ENCODE measurements at regions not wholly inside any gene's neighbourhood (a gene's known extent, or its start where the extent isn't known, plus 50 kb on each side); places are given as distances from the start of the nearest gene placed in this dataset.

DNA sequence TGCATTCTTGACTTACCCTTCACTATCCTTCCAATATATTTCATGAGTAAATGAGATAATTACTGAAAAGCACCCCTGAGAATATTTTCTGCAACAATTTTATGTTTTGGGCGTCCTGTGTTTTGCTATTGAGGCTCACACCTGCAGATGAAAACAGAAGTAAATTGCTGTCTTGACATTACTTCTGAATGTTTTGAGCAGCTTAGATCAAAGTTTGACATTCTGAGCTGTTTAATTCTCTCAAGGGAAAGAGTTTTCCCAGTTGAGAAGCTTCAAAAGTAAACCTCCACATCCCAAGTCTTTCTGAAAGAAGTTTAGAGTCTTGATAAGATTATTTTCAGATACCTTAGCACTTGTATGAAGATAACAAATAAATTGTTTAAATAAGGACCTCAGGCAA lies 1667.2 kb upstream of the SLC10A2 start:
- Histone ChIP-seq H3K9ac (ENCODE audit: low read depth, low read length) (no peak overlapping the region), H3K27ac (ENCODE audit: insufficient read depth, low read length) (no peak overlapping the region), H2BK20ac (ENCODE audit: low read depth, low read length) (no peak overlapping the region), H4K5ac (ENCODE audit: low read depth, low read length) (no peak overlapping the region), H2AK9ac (replicated peaks; ENCODE audit: low read depth, low read length, poor library complexity) (no peak overlapping the region), H3K4ac (ENCODE audit: low read depth, low read length) (no peak overlapping the region), H2BK5ac (ENCODE audit: low read depth, low read length, poor library complexity, severe bottlenecking) (no peak overlapping the region), H3K79me1 (ENCODE audit: low read depth in 1 of 2, low read length in 2 of 2) (no peaks in the 10 kb centered on the region), H2AFZ (replicated peaks; ENCODE audit: low read length, poor library complexity) (no peak overlapping the region), H2BK15ac (ENCODE audit: low read depth, low read length) (no peak overlapping the region), H3K27me3 (ENCODE audit: control insufficient read depth, insufficient read depth, low read length) (no peaks in the 10 kb centered on the region), H3K18ac (ENCODE audit: low read depth, low read length) (no peak overlapping the region), H2BK120ac (ENCODE audit: low read depth, low read length) (no peak overlapping the region), H2AK5ac (ENCODE audit: low read depth, low read length) (no peak overlapping the region), H3K9me3 (ENCODE audit: control insufficient read depth, insufficient read depth, low read length) (no peaks in the 10 kb centered on the region; the same call in 1 of the 2 replicates), H3K9me1 (ENCODE audit: insufficient read depth, low read length) (no peaks in the 10 kb centered on the region), H4K20me1 (ENCODE audit: insufficient read depth, low read length) (no peaks in the 10 kb centered on the region), H4K91ac (ENCODE audit: insufficient read depth, low read depth, low read length) (no peak overlapping the region), H3K4me1 (ENCODE audit: control insufficient read depth, insufficient read depth, low read length) (no peaks in the 10 kb centered on the region), H4K8ac (ENCODE audit: low read depth in 2 of 2, low read length in 2 of 2) (no peak overlapping the region), H3K23ac (ENCODE audit: low read depth, low read length) (no peak overlapping the region), H3K4me2 (ENCODE audit: low read depth, low read length) (no peak overlapping the region), H3K36me3 (ENCODE audit: control insufficient read depth, insufficient read depth, low read length) (no peaks in the 10 kb centered on the region), H3K4me3 (ENCODE audit: insufficient read depth, low read depth, low read length) (no peak overlapping the region), H3K56ac (ENCODE audit: extremely low read depth, insufficient read depth, low read length) (no peak overlapping the region), H3K14ac (replicated peaks; ENCODE audit: low read depth, low read length) (no peak overlapping the region)
- TF ChIP-seq RAD21 (IDR thresholded peaks at IDR 0.05; ENCODE audit: low read length) (no peak), MAFK (IDR thresholded peaks at IDR 0.05; ENCODE audit: low read depth, low read length) (no peak), MXI1 (IDR thresholded peaks at IDR 0.05; ENCODE audit: borderline replicate concordance, low read depth, low read length) (no peak), CHD1 (IDR thresholded peaks at IDR 0.05; ENCODE audit: low read depth, low read length) (no peak), CEBPB (IDR thresholded peaks at IDR 0.05; ENCODE audit: low read depth, low read length) (no peak), SMC3 (IDR thresholded peaks at IDR 0.05; ENCODE audit: low read depth, low read length) (no peak), NFE2L2 (IDR thresholded peaks at IDR 0.05; ENCODE audit: low read depth, low read length) (no peak), RFX5 (IDR thresholded peaks at IDR 0.05; ENCODE audit: low read depth, low read length) (no peak), POLR2A (IDR thresholded peaks at IDR 0.05; ENCODE audit: low read depth, low read length) (no peak), MAZ (IDR thresholded peaks at IDR 0.05; ENCODE audit: borderline replicate concordance, low read depth, low read length) (no peak)
- TF ChIP-seq, protein P1, sequence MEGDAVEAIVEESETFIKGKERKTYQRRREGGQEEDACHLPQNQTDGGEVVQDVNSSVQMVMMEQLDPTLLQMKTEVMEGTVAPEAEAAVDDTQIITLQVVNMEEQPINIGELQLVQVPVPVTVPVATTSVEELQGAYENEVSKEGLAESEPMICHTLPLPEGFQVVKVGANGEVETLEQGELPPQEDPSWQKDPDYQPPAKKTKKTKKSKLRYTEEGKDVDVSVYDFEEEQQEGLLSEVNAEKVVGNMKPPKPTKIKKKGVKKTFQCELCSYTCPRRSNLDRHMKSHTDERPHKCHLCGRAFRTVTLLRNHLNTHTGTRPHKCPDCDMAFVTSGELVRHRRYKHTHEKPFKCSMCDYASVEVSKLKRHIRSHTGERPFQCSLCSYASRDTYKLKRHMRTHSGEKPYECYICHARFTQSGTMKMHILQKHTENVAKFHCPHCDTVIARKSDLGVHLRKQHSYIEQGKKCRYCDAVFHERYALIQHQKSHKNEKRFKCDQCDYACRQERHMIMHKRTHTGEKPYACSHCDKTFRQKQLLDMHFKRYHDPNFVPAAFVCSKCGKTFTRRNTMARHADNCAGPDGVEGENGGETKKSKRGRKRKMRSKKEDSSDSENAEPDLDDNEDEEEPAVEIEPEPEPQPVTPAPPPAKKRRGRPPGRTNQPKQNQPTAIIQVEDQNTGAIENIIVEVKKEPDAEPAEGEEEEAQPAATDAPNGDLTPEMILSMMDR (conservative IDR thresholded peaks at IDR 0.05; ENCODE audit: low read depth, low read length) = no peak
- CTCF ChIA-PET = no interaction called here
- ATAC-seq (ENCODE audit: low read depth) (no peak), DNase-seq (no peak)
- POLR2A ChIA-PET (ENCODE audit: unreplicated experiment) = no interaction called here
- no CpG with 5 or more reads among the region's 1 CpG for WGBS, 2 experiments (ENCODE audit: extremely low coverage in 2 of 2, insufficient read length in 1 of 2)
- intact Hi-C loops (cut with micrococcal nuclease) (no loop called here), dilution Hi-C loops (cut with HindIII; ENCODE audit: low sequenced_read_pairs, unreplicated experiment) (no loop called here), in situ Hi-C loops (cut with MboI; ENCODE audit: low sequenced_read_pairs) (no loop called here)
- BruUV-seq (replicated peaks) = no TSS peak

All from IMR-90 (cell line).